ENCODE measurements at regions not wholly inside any gene's neighbourhood (a gene's known extent, or its start where the extent isn't known, plus 50 kb on each side); places are given as distances from the start of the nearest gene placed in this dataset.

GRCh38 chr2:81002906-81003305 is 698.4 kb upstream of the LRRTM1 start:
- TF ChIP-seq GATA2 (IDR thresholded peaks at IDR 0.05; ENCODE audit: low read depth, low read length) (no peak), GATA3 (IDR thresholded peaks at IDR 0.05; ENCODE audit: low read depth, low read length) (no peak)

Data from SH-SY5Y (cell line).